ENCODE measurements at regions not wholly inside any gene's neighbourhood (a gene's known extent, or its start where the extent isn't known, plus 50 kb on each side); places are given as distances from the start of the nearest gene placed in this dataset.

- Histone ChIP-seq H3K27me3 (no peaks in the 10 kb centered on the region), H3K9me3 (no peaks in the 10 kb centered on the region), H3K36me3 (no peaks in the 10 kb centered on the region), H3K27ac (no peak overlapping the region), H3K4me1 (peaks cover 15% of the 10 kb centered on the region), H3K4me3 (no peak overlapping the region)
- no peak for DNase-seq (ENCODE audit: extremely low spot score in 2 of 2)
- TF ChIP-seq CTCF (IDR thresholded peaks at IDR 0.05): no peak
- no peak for TF ChIP-seq POLR2AphosphoS5 (IDR thresholded peaks at IDR 0.05; ENCODE audit: insufficient read depth in 1 of 2, low read depth in 1 of 2)
- no peak for TF ChIP-seq POLR2A (IDR thresholded peaks at IDR 0.05)
- intact Hi-C loops (cut with DNase I): no loop called here
Measured at GRCh38 chr1:87899746-87900145, 571.1 kb downstream of the LMO4 start.

GRCh38 chr1:87902830-87903229 is 574.1 kb downstream of the LMO4 start:
- intact Hi-C loops (cut with DNase I): no loop called here
- Histone ChIP-seq H3K4me1 (peaks cover 15% of the 10 kb centered on the region), H3K27me3 (no peaks in the 10 kb centered on the region), H3K27ac (peak overlapping the region; percentile 57), H3K36me3 (no peaks in the 10 kb centered on the region), H3K9me3 (no peaks in the 10 kb centered on the region), H3K4me3 (no peak overlapping the region)
- TF ChIP-seq POLR2AphosphoS5 (IDR thresholded peaks at IDR 0.05; ENCODE audit: insufficient read depth in 1 of 2, low read depth in 1 of 2): no peak
- TF ChIP-seq POLR2A (IDR thresholded peaks at IDR 0.05): no peak
- no peak for DNase-seq (ENCODE audit: extremely low spot score in 2 of 2)

- TF ChIP-seq CTCF (IDR thresholded peaks at IDR 0.05) (no peak), POLR2A (IDR thresholded peaks at IDR 0.05) (no peak), POLR2AphosphoS5 (IDR thresholded peaks at IDR 0.05; ENCODE audit: insufficient read depth in 1 of 2, low read depth in 1 of 2) (no peak)
- no peak for DNase-seq (ENCODE audit: extremely low spot score in 2 of 2)
- Histone ChIP-seq H3K4me3 (no peak overlapping the region), H3K27ac (peak overlapping the region; percentile 57), H3K27me3 (no peaks in the 10 kb centered on the region), H3K9me3 (no peaks in the 10 kb centered on the region), H3K4me1 (peaks cover 15% of the 10 kb centered on the region), H3K36me3 (no peaks in the 10 kb centered on the region)
- intact Hi-C loops (cut with DNase I): no loop called here
Measured at GRCh38 chr1:87903242-87903641, 574.6 kb downstream of the LMO4 start.

GRCh38 chr1:87904651-87905050 is 576.0 kb downstream of the LMO4 start:
- TF ChIP-seq POLR2A (IDR thresholded peaks at IDR 0.05) (no peak), CTCF (IDR thresholded peaks at IDR 0.05) (no peak)
- intact Hi-C loops (cut with DNase I): no loop called here
- no peak overlapping the region for H3K27ac ChIP-seq
- H3K4me1 ChIP-seq: peaks cover 15% of the 10 kb centered on the region
- no peaks in the 10 kb centered on the region for H3K36me3 ChIP-seq
- no peak for DNase-seq (ENCODE audit: extremely low spot score in 2 of 2)
- no peaks in the 10 kb centered on the region for H3K9me3 ChIP-seq
- no peak overlapping the region for H3K4me3 ChIP-seq
- H3K27me3 ChIP-seq: no peaks in the 10 kb centered on the region

GRCh38 chr1:87905651-87906050 is 577.0 kb downstream of the LMO4 start:
- H3K4me3 ChIP-seq: no peak overlapping the region
- no peaks in the 10 kb centered on the region for H3K27me3 ChIP-seq
- no peak for DNase-seq (ENCODE audit: extremely low spot score in 2 of 2)
- no peak overlapping the region for H3K27ac ChIP-seq
- H3K9me3 ChIP-seq: no peaks in the 10 kb centered on the region
- H3K36me3 ChIP-seq: no peaks in the 10 kb centered on the region
- no peak for TF ChIP-seq CTCF (IDR thresholded peaks at IDR 0.05)
- TF ChIP-seq POLR2AphosphoS5 (IDR thresholded peaks at IDR 0.05; ENCODE audit: insufficient read depth in 1 of 2, low read depth in 1 of 2): no peak
- TF ChIP-seq POLR2A (IDR thresholded peaks at IDR 0.05): no peak
- intact Hi-C loops (cut with DNase I): no loop called here
- peaks cover 15% of the 10 kb centered on the region for H3K4me1 ChIP-seq

- Histone ChIP-seq H3K9me3 (no peaks in the 10 kb centered on the region), H3K27me3 (no peaks in the 10 kb centered on the region), H3K36me3 (no peaks in the 10 kb centered on the region), H3K27ac (no peak overlapping the region), H3K4me1 (peaks cover 15% of the 10 kb centered on the region), H3K4me3 (no peak overlapping the region)
- no peak for DNase-seq (ENCODE audit: extremely low spot score in 2 of 2)
- intact Hi-C loops (cut with DNase I): no loop called here
- TF ChIP-seq CTCF (IDR thresholded peaks at IDR 0.05) (no peak), POLR2AphosphoS5 (IDR thresholded peaks at IDR 0.05; ENCODE audit: insufficient read depth in 1 of 2, low read depth in 1 of 2) (no peak), POLR2A (IDR thresholded peaks at IDR 0.05) (no peak)
Measured at GRCh38 chr1:87906078-87906477, 577.4 kb downstream of the LMO4 start.
